Activated CD8-positive, alpha-beta T cell treated with anti-CD3 and anti-CD28 coated beads, Interleukin-2, amount 10 ng/mL, durations not matched to agents 7 days and 5 days (primary cell): ENCODE measurements at regions not wholly inside any gene's neighbourhood (a gene's known extent, or its start where the extent isn't known, plus 50 kb on each side); places are given as distances from the start of the nearest gene placed in this dataset.
A peak's percentile ranks its signal among the peaks of the same experiment; 100 is the strongest.

Experiments
- ATAC-seq: fragments of 150-1000 bp; cut with Tn5 transposase; one replicate; pipeline ENCODE4 v1.10.0; 2021; ENCODE audit warnings: moderate library complexity
- CTCF ChIA-PET: fragments of 350-600 bp; sonication (Branson Sonifier 250); formaldehyde crosslinking; loops from one replicate; lab custom pipeline; 2021; ENCODE audit warnings: antibody characterized with exemption; lab: Charles Lee
- POLR2A ChIA-PET: fragments of 350-600 bp; sonication (Branson Sonifier 250); formaldehyde crosslinking; loops from one replicate; lab custom pipeline; 2021; ENCODE audit warnings: antibody characterized with exemption; lab: Charles Lee
- DNase-seq: peaks from one replicate; pipeline ENCODE4 v3.0.0-alpha.2; 2020
- H3K27ac Mint-ChIP-seq: one replicate; pipeline ENCODE4 v1.8.0; 2021; ENCODE audit warnings: mild to moderate bottlenecking, mixed read lengths
- H3K27me3 Mint-ChIP-seq: one replicate; pipeline ENCODE4 v1.8.0; 2021; ENCODE audit warnings: low read depth, mixed read lengths
- H3K36me3 Mint-ChIP-seq: one replicate; pipeline ENCODE4 v1.8.0; 2021; ENCODE audit warnings: low read depth, mixed read lengths
- H3K4me1 Mint-ChIP-seq: one replicate; pipeline ENCODE4 v1.8.0; 2021; ENCODE audit warnings: low read depth, mixed read lengths
- H3K4me3 Mint-ChIP-seq: one replicate; pipeline ENCODE4 v1.8.0; 2021; ENCODE audit warnings: mild to moderate bottlenecking, mixed read lengths
- H3K9me3 Mint-ChIP-seq: one replicate; pipeline ENCODE4 v1.8.0; 2022; ENCODE audit warnings: mixed read lengths; ENCODE audit not compliant: insufficient read depth

- no peak for DNase-seq
- Mint-ChIP-seq H3K4me3 (no peak overlapping the region), H3K27ac (no peak overlapping the region), H3K27me3 (peaks cover 2% of the 10 kb centered on the region), H3K4me1 (no peaks in the 10 kb centered on the region), H3K36me3 (no peaks in the 10 kb centered on the region), H3K9me3 (no peaks in the 10 kb centered on the region)
- ChIA-PET CTCF (interaction anchor here (1.6 kb wide), 1 partner anchor 237 kb away, joined by 3 read pairs; no protein-coding TSS in a partner anchor), POLR2A (no interaction called here)
- no peak for ATAC-seq
Measured at GRCh38 chr21:35929901-35930300, 130.4 kb downstream of the SETD4 start.

- no peak overlapping the region for H3K4me3 Mint-ChIP-seq
- ChIA-PET CTCF (interaction anchor here (1.0 kb wide), 1 partner anchor 96 kb away, joined by 3 read pairs; no protein-coding TSS in a partner anchor), POLR2A (no interaction called here)
- ATAC-seq: peak; percentile 32
- H3K27me3 Mint-ChIP-seq: peaks cover 4% of the 10 kb centered on the region
- H3K27ac Mint-ChIP-seq: no peak overlapping the region
- no peaks in the 10 kb centered on the region for H3K9me3 Mint-ChIP-seq
- DNase-seq: no peak
- no peaks in the 10 kb centered on the region for H3K36me3 Mint-ChIP-seq
- no peaks in the 10 kb centered on the region for H3K4me1 Mint-ChIP-seq
Measured at GRCh38 chr21:35927262-35927661, 133.1 kb downstream of the SETD4 start.

- H3K27me3 Mint-ChIP-seq: peaks cover 6% of the 10 kb centered on the region
- no peak for DNase-seq
- CTCF ChIA-PET: interaction anchor here (1.0 kb wide), 1 partner anchor 97 kb away, joined by 3 read pairs; no protein-coding TSS in a partner anchor
- no peak overlapping the region for H3K4me3 Mint-ChIP-seq
- no peak for ATAC-seq
- no peaks in the 10 kb centered on the region for H3K9me3 Mint-ChIP-seq
- no peaks in the 10 kb centered on the region for H3K4me1 Mint-ChIP-seq
- POLR2A ChIA-PET: no interaction called here
- no peaks in the 10 kb centered on the region for H3K36me3 Mint-ChIP-seq
- H3K27ac Mint-ChIP-seq: no peak overlapping the region
Measured at GRCh38 chr21:35926003-35926740, 134.2 kb downstream of the SETD4 start.

GRCh38 chr21:35925497-35925896 lies 134.8 kb downstream of the SETD4 start:
- DNase-seq (no peak), ATAC-seq (peak; percentile 56)
- no peaks in the 10 kb centered on the region for H3K9me3 Mint-ChIP-seq
- no peaks in the 10 kb centered on the region for H3K4me1 Mint-ChIP-seq
- no peak overlapping the region for H3K27ac Mint-ChIP-seq
- peaks cover 10% of the 10 kb centered on the region for H3K27me3 Mint-ChIP-seq
- ChIA-PET CTCF (no interaction called here), POLR2A (no interaction called here)
- H3K4me3 Mint-ChIP-seq: no peak overlapping the region
- no peaks in the 10 kb centered on the region for H3K36me3 Mint-ChIP-seq

- H3K27me3 Mint-ChIP-seq: peaks cover 10% of the 10 kb centered on the region
- no peak for DNase-seq
Measured at GRCh38 chr21:35924714-35925301, 135.5 kb downstream of the SETD4 start.

GRCh38 chr21:35923971-35924370 lies 136.4 kb downstream of the SETD4 start:
- CTCF ChIA-PET: no interaction called here
- Mint-ChIP-seq H3K4me3 (no peak overlapping the region), H3K36me3 (no peaks in the 10 kb centered on the region), H3K27me3 (peaks cover 13% of the 10 kb centered on the region), H3K27ac (no peak overlapping the region), H3K4me1 (no peaks in the 10 kb centered on the region), H3K9me3 (no peaks in the 10 kb centered on the region)
- ATAC-seq (no peak), DNase-seq (no peak)
- POLR2A ChIA-PET: no interaction called here

More at GRCh38 chr21:35924714-35925301, 135.5 kb downstream of the SETD4 start:
- Mint-ChIP-seq H3K4me1 (no peaks in the 10 kb centered on the region), H3K27ac (no peak overlapping the region), H3K4me3 (no peak overlapping the region), H3K36me3 (no peaks in the 10 kb centered on the region), H3K9me3 (no peaks in the 10 kb centered on the region)
- ChIA-PET CTCF (no interaction called here), POLR2A (no interaction called here)
- peak; percentile 36 for ATAC-seq

GRCh38 chr21:35922618-35923017 lies 137.7 kb downstream of the SETD4 start:
- no peaks in the 10 kb centered on the region for H3K4me1 Mint-ChIP-seq
- ChIA-PET CTCF (no interaction called here), POLR2A (no interaction called here)
- H3K27me3 Mint-ChIP-seq: peaks cover 16% of the 10 kb centered on the region
- H3K4me3 Mint-ChIP-seq: no peak overlapping the region
- no peaks in the 10 kb centered on the region for H3K9me3 Mint-ChIP-seq
- no peak for ATAC-seq
- no peak overlapping the region for H3K27ac Mint-ChIP-seq
- H3K36me3 Mint-ChIP-seq: no peaks in the 10 kb centered on the region
- DNase-seq: no peak

GRCh38 chr21:35921471-35921870 lies 138.9 kb downstream of the SETD4 start:
- peaks cover 16% of the 10 kb centered on the region for H3K27me3 Mint-ChIP-seq
- CTCF ChIA-PET: no interaction called here
- no peaks in the 10 kb centered on the region for H3K4me1 Mint-ChIP-seq
- H3K36me3 Mint-ChIP-seq: no peaks in the 10 kb centered on the region
- H3K4me3 Mint-ChIP-seq: no peak overlapping the region
- no peak for DNase-seq
- POLR2A ChIA-PET: no interaction called here
- no peak overlapping the region for H3K27ac Mint-ChIP-seq
- ATAC-seq: no peak
- H3K9me3 Mint-ChIP-seq: no peaks in the 10 kb centered on the region

GRCh38 chr21:35920436-35920835 lies 139.9 kb downstream of the SETD4 start:
- H3K4me1 Mint-ChIP-seq: no peaks in the 10 kb centered on the region
- H3K4me3 Mint-ChIP-seq: no peak overlapping the region
- ChIA-PET CTCF (no interaction called here), POLR2A (no interaction called here)
- ATAC-seq: no peak
- H3K27me3 Mint-ChIP-seq: peaks cover 17% of the 10 kb centered on the region
- no peaks in the 10 kb centered on the region for H3K36me3 Mint-ChIP-seq
- H3K27ac Mint-ChIP-seq: no peak overlapping the region
- no peak for DNase-seq
- H3K9me3 Mint-ChIP-seq: no peaks in the 10 kb centered on the region

- POLR2A ChIA-PET: no interaction called here
- CTCF ChIA-PET: no interaction called here
- Mint-ChIP-seq H3K9me3 (no peaks in the 10 kb centered on the region), H3K27ac (no peak overlapping the region), H3K36me3 (no peaks in the 10 kb centered on the region), H3K27me3 (peaks cover 18% of the 10 kb centered on the region), H3K4me3 (no peak overlapping the region), H3K4me1 (no peaks in the 10 kb centered on the region)
- no peak for DNase-seq
- ATAC-seq: no peak
Measured at GRCh38 chr21:35915030-35915429, 145.3 kb downstream of the SETD4 start.

- no peak overlapping the region for H3K27ac Mint-ChIP-seq
- no peak for ATAC-seq
- peaks cover 12% of the 10 kb centered on the region for H3K27me3 Mint-ChIP-seq
- CTCF ChIA-PET: no interaction called here
- H3K36me3 Mint-ChIP-seq: no peaks in the 10 kb centered on the region
- H3K9me3 Mint-ChIP-seq: no peaks in the 10 kb centered on the region
- no peak for DNase-seq
- H3K4me3 Mint-ChIP-seq: no peak overlapping the region
- POLR2A ChIA-PET: no interaction called here
- no peaks in the 10 kb centered on the region for H3K4me1 Mint-ChIP-seq
Measured at GRCh38 chr21:35911412-35912191, 148.7 kb downstream of the SETD4 start.
